ENCODE measurements at regions not wholly inside any gene's neighbourhood (a gene's known extent, or its start where the extent isn't known, plus 50 kb on each side); places are given as distances from the start of the nearest gene placed in this dataset.

GRCh38 chr7:51705701-51706100 lies 389.1 kb upstream of the COBL start:
- POLR2A ChIA-PET, result no interaction called here
- CTCF ChIA-PET, result no interaction called here
- no peaks in the 10 kb centered on the region for H3K27me3 Mint-ChIP-seq

DNA sequence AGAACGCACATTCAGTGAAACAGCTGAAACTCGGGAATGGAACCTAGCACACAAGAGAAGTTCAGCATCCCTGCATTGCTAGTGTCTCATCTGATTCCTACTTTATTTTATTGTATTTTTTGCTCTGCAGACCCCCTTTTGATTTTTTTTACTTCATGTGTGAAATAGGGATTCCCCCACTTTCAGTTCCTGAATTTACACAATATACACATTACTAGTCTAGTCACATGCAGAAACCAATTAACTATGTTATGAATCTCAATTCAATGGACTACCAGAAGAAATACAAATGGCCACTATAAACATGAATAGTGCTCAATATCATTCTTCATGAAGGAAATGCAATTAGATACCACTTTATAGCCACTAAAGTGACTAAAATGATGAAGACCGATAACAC lies 386.1 kb upstream of the COBL start:
- no peaks in the 10 kb centered on the region for H3K4me1 Mint-ChIP-seq (ENCODE audit: low read depth)
- no peaks in the 10 kb centered on the region for H3K27me3 Mint-ChIP-seq
- no peaks in the 10 kb centered on the region for H3K36me3 ChIP-seq (ENCODE audit: insufficient read depth, low read length)
- no peak for TF ChIP-seq CTCF (IDR thresholded peaks at IDR 0.05)
- DNase-seq (no peak), ATAC-seq (ENCODE audit: poor library complexity) (no peak)
- H3K27ac Mint-ChIP-seq, result no peak overlapping the region
- POLR2A ChIA-PET, result no interaction called here
- H3K4me1 ChIP-seq (ENCODE audit: insufficient read depth, low read length), result no peaks in the 10 kb centered on the region
- H3K27me3 ChIP-seq (ENCODE audit: control insufficient read depth in 1 of 2, insufficient read depth in 2 of 2, low read length in 2 of 2), result no peaks in the 10 kb centered on the region
- peaks cover 5% of the 10 kb centered on the region for H3K9me3 Mint-ChIP-seq
- H3K27ac ChIP-seq (ENCODE audit: low read depth in 1 of 2, low read length in 2 of 2), result no peak overlapping the region
- no peak overlapping the region for H3K4me3 Mint-ChIP-seq
- no peaks in the 10 kb centered on the region for H3K9me3 ChIP-seq (ENCODE audit: control insufficient read depth in 1 of 2, insufficient read depth in 1 of 2, low read length in 2 of 2)
- H3K4me3 ChIP-seq (ENCODE audit: low read length), result no peak overlapping the region
- no peaks in the 10 kb centered on the region for H3K36me3 Mint-ChIP-seq (ENCODE audit: low read depth)
- CTCF ChIA-PET, result no interaction called here
- intact Hi-C loops (cut with DNase I, micrococcal nuclease), result no loop called here

More at GRCh38 chr7:51705701-51706100, 389.1 kb upstream of the COBL start:
- ATAC-seq (ENCODE audit: poor library complexity) (no peak), DNase-seq (no peak)
- H3K9me3 Mint-ChIP-seq, result peaks cover 7% of the 10 kb centered on the region
- H3K27ac ChIP-seq (ENCODE audit: low read depth in 1 of 2, low read length in 2 of 2), result no peak overlapping the region
- H3K4me1 ChIP-seq (ENCODE audit: insufficient read depth, low read length), result no peaks in the 10 kb centered on the region
- H3K36me3 ChIP-seq (ENCODE audit: insufficient read depth, low read length), result no peaks in the 10 kb centered on the region
- intact Hi-C loops (cut with DNase I, micrococcal nuclease), result no loop called here
- no peaks in the 10 kb centered on the region for H3K9me3 ChIP-seq (ENCODE audit: control insufficient read depth in 1 of 2, insufficient read depth in 1 of 2, low read length in 2 of 2)
- H3K4me3 ChIP-seq (ENCODE audit: low read length), result no peak overlapping the region
- no peaks in the 10 kb centered on the region for H3K4me1 Mint-ChIP-seq (ENCODE audit: low read depth)
- no peak overlapping the region for H3K27ac Mint-ChIP-seq
- TF ChIP-seq CTCF (IDR thresholded peaks at IDR 0.05), result no peak
- H3K27me3 ChIP-seq (ENCODE audit: control insufficient read depth in 1 of 2, insufficient read depth in 2 of 2, low read length in 2 of 2), result no peaks in the 10 kb centered on the region
- no peak overlapping the region for H3K4me3 Mint-ChIP-seq
- H3K36me3 Mint-ChIP-seq (ENCODE audit: low read depth), result no peaks in the 10 kb centered on the region

DNA sequence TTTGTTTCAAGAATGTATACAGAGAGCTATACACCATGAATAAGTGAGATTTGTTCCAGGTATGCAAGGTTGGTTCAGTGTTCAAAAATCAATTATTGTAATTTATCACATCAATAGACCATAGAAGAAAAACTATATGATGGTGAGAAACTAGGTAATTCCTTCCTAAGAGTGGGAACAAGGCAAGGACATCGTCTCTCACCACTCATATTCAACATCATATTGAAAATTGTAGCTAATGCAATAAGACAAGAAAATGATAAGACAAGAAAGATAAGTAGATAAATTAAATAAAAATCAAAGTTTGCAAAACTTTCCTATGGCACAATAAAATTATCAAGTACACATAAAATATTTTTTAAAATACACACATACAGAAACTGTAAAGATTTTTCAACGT lies 385.3 kb upstream of the COBL start:
- no peaks in the 10 kb centered on the region for H3K4me1 ChIP-seq (ENCODE audit: insufficient read depth, low read length)
- no peak overlapping the region for H3K27ac ChIP-seq (ENCODE audit: low read depth in 1 of 2, low read length in 2 of 2)
- no peak for TF ChIP-seq CTCF (IDR thresholded peaks at IDR 0.05)
- Mint-ChIP-seq H3K4me1 (ENCODE audit: low read depth) (no peaks in the 10 kb centered on the region), H3K9me3 (peaks cover 5% of the 10 kb centered on the region), H3K27me3 (no peaks in the 10 kb centered on the region), H3K4me3 (no peak overlapping the region), H3K27ac (no peak overlapping the region), H3K36me3 (ENCODE audit: low read depth) (no peaks in the 10 kb centered on the region)
- no peak for DNase-seq
- H3K4me3 ChIP-seq (ENCODE audit: low read length), result no peak overlapping the region
- intact Hi-C loops (cut with DNase I, micrococcal nuclease), result no loop called here
- no peak for ATAC-seq (ENCODE audit: poor library complexity)
- CTCF ChIA-PET, result no interaction called here
- no peaks in the 10 kb centered on the region for H3K9me3 ChIP-seq (ENCODE audit: control insufficient read depth in 1 of 2, insufficient read depth in 1 of 2, low read length in 2 of 2)
- no peaks in the 10 kb centered on the region for H3K36me3 ChIP-seq (ENCODE audit: insufficient read depth, low read length)
- no peaks in the 10 kb centered on the region for H3K27me3 ChIP-seq (ENCODE audit: control insufficient read depth in 1 of 2, insufficient read depth in 2 of 2, low read length in 2 of 2)
- POLR2A ChIA-PET, result no interaction called here

Measured in CD4-positive, alpha-beta T cell (primary cell).